ENCODE measurements at regions not wholly inside any gene's neighbourhood (a gene's known extent, or its start where the extent isn't known, plus 50 kb on each side); places are given as distances from the start of the nearest gene placed in this dataset.
A peak's percentile ranks its signal among the peaks of the same experiment; 100 is the strongest.

- no peak for DNase-seq (ENCODE audit: low read depth, low spot score)
Observed at GRCh38 chr13:73583331-73583730, 524.5 kb downstream of the KLF5 start.

DNA sequence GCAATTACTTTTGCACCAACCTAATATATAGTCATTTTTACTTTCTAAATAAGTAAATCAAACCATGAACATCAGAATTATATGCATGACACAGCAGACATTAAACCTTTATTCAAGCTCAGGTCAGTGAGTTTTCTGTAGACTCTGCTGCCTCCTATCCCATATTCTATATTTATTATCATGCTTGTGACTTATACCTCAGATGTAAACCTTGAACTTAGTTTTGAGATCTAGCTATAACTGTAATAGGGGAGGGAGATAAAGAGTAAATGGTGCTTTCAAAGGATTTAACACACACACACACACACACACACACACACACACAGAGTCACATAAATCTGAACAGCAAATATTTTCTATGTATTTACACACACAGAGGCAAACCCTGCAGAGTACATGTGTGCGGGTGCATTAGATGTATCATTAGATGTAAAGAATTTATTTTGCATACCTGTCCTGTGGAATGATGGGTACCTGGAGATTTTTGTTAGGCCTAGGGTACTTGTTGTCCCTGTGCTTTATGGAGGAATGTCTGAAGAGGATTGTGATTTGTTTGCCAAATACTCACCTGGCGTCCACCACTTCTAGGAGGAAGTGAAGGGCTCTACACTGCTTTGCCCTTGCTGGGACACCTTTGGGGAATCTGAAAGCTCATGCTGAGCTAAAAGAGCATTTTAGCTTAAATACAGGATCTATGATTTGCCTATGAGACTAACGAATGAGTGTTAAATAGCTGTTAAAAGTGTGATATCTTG is 521.9 kb downstream of the KLF5 start:
- DNase-seq (ENCODE audit: low read depth, low spot score) = no peak

GRCh38 chr13:73579574-73580274 is 520.9 kb downstream of the KLF5 start:
- DNase-seq (ENCODE audit: low read depth, low spot score) = no peak

DNA sequence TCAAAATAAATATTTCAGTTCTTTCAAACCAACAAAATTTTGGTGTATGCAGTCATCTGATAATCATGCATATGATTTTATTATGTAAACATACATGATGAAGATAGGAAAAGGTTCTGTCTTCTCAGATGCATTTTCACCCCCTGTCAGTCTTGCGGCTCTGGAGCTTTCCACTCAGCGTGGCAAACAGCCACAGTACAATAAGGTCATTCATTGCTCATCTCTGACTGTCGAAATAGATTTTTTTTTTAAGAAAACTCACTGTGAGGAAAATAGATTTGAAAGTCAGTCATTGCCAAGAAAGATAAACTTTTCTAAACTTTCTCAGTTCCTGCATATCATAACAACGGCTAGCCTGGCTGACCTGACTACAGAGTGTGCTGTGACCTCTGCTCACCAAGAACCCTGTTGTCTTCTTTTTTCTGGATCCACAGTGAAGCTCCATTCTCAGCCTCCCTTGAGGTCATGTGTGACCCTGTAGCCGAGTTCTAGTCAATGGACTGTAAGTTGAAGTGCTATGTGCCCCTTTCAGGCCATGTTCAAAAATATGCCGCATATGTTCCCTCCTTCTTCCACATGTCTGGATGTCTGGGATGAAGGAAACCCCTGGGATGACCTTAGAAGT is 519.6 kb downstream of the KLF5 start:
- DNase-seq (ENCODE audit: low read depth, low spot score) = no peak

- no peak for DNase-seq (ENCODE audit: low read depth, low spot score)
Observed at GRCh38 chr13:73576291-73576690, 517.5 kb downstream of the KLF5 start.

DNA sequence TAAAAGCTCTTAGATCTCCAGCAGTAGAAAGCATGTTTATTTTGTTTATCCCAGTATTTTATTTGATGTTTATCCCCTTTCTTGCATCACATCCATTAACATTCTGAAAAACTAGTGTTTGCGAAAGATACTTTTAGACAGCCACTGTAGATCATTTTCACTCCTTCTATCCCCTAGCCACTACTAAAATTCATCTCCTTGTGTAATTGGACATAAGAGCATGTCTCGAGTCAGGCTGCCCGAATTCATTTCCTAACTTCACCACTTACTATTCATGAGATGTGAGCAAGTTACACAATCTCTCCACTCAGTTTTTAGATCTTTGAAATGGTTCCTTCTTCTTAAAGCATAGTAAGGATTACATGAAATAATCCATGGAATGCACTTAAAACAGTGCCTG is 514.0 kb downstream of the KLF5 start:
- no peak for DNase-seq (ENCODE audit: low read depth, low spot score)

- no peak for DNase-seq (ENCODE audit: low read depth, low spot score)
Observed at GRCh38 chr13:73571376-73571775, 512.6 kb downstream of the KLF5 start.

DNA sequence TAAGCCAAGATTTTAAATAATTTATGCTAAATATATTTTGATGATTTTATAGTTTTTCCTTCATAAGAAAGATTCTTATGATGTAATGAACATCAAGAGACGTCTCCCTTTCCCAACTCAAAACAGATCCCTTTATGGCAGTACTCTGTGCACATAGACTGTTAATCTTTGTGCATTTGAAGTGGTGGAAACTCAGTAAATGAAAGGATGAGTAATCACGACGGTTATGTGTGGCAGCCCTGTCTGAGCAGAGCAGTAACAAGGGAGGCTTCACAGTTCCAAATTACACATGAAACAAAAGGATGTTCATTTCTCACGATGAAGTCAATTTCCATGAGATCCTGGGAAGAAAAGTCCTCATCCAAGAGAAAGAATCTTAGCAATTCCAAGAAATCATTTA is 498.1 kb downstream of the KLF5 start:
- no peak for DNase-seq (ENCODE audit: low read depth, low spot score)

DNA sequence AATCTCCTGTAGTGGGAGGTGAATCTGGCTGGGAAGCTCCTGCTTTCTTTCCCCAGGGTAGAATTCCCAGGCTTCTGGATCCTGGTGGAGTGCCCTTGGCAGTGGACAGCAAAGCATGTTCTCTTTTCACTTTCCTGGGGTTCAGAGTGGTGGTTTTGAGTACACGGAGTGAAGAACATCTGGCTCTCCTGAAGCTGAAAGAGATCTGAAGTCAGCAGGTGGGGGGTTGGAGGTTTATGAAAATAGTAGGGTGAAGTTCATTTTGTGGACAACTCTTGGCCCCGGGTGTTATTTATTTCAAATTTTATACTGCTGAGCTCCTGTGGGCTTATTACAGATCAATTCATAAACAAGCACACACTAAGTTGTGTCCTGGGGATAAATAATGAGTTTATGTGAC is 497.3 kb downstream of the KLF5 start:
- DNase-seq (ENCODE audit: low read depth, low spot score) = no peak

- no peak for DNase-seq (ENCODE audit: low read depth, low spot score)
Observed at GRCh38 chr13:73551736-73552135, 492.9 kb downstream of the KLF5 start.

- DNase-seq (ENCODE audit: low read depth, low spot score) = no peak
Observed at GRCh38 chr13:73549717-73550116, 490.9 kb downstream of the KLF5 start.

DNA sequence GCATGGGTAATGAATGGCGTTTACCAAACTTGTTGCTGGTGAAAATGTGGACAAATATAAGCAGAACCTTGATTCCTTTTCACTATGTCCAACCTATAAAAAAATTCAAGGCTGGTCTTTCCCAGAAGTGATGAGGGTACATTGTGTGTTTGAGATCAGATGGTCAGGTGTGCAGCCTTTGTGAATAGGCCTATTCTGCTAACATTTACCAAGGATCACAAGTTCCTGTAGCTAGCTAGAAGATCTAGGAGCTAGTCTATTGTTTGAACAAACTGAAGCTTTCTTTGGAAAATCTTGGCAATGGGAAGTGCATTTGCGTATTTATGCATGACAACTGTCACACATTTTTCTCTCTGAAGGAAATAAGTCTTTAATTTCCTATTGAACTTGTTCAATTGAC is 489.6 kb downstream of the KLF5 start:
- DNase-seq (ENCODE audit: low read depth, low spot score) = no peak

GRCh38 chr13:73547239-73547638 is 488.4 kb downstream of the KLF5 start:
- no peak for DNase-seq (ENCODE audit: low read depth, low spot score)

DNA sequence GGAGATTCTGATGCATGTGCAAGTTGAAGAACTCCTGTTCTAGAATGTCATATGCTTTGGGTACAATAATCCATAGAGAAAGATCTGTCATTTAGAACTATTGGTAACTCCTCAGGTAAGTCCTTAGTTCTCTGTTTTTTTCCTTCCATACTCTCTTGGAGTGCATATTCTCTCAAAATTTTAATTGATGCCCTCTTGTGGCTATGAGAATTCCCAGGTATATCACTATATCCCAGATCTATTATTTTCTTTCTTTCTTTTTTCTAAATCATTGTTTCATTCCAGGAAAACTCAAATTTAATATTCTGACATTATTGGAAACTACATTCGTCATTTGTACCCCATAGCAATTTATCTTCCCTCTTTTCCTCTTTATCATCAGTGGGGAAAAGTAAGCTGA is 485.4 kb downstream of the KLF5 start:
- no peak for DNase-seq (ENCODE audit: low read depth, low spot score)

GRCh38 chr13:73542446-73542845 is 483.6 kb downstream of the KLF5 start:
- DNase-seq (ENCODE audit: low read depth, low spot score) = no peak

DNA sequence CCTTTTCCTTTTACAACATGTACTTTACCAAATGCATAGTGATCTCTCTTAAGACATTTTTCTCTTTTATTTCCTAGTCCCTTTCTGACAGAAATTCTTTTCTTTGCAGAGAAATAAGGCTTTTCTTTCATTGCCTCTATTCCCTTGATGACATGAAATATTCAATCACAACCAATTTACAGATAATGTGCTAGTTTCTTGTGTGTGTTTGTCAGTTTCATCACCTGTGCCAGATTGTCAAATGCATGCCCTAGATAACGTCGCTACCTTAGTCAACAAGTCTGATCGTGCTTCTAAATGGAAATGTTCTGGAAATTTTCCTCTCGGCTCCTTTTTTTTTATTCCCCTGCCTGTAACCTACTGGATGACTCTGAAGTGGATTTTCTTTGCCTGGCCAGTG is 478.1 kb downstream of the KLF5 start:
- DNase-seq (ENCODE audit: low read depth, low spot score) = no peak

GRCh38 chr13:73535341-73535740 is 476.5 kb downstream of the KLF5 start:
- DNase-seq (ENCODE audit: low read depth, low spot score) = no peak

DNA sequence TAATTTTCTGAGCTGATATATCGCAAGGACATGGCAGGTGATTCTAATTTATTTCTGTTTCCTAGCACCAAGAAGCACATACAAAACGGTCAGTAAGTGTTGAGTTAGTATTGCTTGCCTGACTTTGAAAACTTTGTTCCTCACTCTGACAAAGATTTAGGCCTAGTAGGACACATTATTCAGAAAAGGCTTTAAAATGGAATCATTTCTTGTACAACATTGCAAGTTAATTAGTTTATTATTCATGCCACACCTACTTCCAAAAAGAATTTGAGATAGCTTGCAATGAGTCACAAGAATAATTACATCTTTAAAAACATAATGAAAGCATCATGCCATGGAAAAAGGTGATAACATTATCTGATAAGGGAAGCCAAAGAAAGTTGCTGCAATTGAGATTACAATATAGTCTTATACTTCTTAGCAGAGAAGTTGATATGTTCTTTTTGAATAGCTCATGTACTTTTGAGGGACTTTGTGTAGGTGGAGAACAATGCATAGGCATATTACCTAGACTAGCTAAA is 474.2 kb downstream of the KLF5 start:
- DNase-seq (ENCODE audit: low read depth, low spot score) = no peak

DNA sequence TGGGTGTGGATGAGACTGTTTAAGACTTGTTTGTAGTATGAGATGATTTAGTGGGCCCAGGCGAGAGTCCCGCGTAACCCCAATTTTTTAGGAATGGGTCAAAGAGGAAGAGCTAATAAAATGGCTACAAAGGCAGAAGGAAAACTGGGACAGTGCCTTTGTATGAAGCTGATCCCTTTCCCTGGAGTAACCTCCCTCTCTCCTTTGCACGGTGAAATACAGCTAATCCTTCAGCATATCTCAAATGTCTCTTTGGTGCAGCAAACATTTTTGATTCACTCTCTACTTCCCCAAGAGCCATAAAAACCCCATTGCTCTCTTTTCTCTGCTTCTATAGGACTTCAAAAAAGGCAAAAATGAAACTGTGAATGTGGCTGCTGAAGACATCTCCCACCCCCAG is 473.8 kb downstream of the KLF5 start:
- no peak for DNase-seq (ENCODE audit: low read depth, low spot score)

DNA sequence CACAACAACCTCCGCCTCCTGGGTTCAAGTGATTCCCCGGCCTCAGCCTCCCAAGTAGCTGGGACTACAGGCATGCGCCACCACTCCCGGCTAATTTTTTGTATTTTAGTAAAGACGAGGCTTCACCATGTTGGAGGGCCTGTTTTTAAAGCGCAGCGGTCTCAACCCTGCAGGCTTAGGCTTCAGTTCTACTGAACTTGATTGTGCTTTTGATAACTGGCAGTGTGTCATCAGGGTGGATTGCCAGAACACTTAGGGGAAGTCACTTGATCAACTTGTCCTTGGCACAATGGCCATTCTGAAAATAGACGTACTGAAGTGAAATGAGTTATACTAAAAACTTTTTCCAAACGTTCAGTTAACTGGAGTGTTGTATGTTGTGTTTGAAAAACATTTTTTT is 472.2 kb downstream of the KLF5 start:
- DNase-seq (ENCODE audit: low read depth, low spot score) = no peak

DNA sequence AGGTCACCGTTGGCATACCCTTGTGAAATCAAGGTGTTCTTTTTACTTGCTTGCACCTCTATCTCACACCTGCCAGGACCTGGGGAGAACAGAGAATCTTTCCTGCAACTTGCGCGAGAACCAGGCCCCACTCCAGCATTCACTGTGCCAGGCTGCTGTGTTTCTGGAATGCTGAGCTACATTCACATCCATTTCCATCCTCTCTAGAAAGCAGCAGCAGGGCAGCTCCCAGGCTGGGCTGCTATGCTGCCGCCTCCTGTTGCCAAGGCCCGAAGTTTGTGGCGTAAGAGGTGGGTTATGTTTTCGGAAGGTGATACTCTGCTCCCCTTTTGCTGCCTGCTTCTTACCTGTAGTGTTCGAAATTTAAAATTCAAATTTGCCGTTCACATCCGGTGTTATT is 464.1 kb downstream of the KLF5 start:
- peak; percentile 5 for DNase-seq (ENCODE audit: low read depth, low spot score)

DNA sequence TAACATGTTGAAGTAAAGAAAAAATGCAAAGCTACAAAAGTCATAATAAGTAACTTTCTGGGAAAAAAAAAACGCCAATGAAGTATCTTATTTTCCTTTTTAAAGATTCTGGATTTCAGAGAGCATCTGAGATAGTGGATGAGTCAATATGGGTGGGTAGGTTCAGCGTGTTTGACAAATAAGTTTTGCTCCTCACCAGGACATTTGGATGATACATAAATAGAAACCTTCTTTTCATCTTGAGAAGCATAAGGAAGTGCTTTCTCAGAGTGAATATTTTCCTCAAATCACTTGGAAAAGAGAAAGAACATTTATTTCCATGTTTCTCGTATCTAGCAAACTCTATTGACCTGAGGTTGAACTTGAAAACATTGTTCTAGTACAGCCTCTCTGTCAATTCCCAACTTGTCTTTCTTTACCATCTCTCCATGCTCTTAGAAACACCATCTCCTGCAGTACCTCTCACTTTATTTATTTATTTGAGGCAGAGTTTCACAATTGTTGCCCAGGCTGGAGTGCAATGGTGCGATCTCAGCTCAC is 463.2 kb downstream of the KLF5 start:
- no peak for DNase-seq (ENCODE audit: low read depth, low spot score)

- no peak for DNase-seq (ENCODE audit: low read depth, low spot score)
Observed at GRCh38 chr13:73521290-73521624, 462.5 kb downstream of the KLF5 start.
